ENCODE measurements at regions not wholly inside any gene's neighbourhood (a gene's known extent, or its start where the extent isn't known, plus 50 kb on each side); places are given as distances from the start of the nearest gene placed in this dataset.

- TF ChIP-seq CTCF (IDR thresholded peaks at IDR 0.05; ENCODE audit: insufficient read depth, low read length) (no peak), REST (IDR thresholded peaks at IDR 0.05; ENCODE audit: insufficient replicate concordance, low read depth) (no peak), POLR2AphosphoS5 (IDR thresholded peaks at IDR 0.05; ENCODE audit: low read depth) (no peak)
Observed at GRCh38 chr3:89572261-89572660, 464.8 kb downstream of the EPHA3 start.
